SH-SY5Y (cell line): ENCODE measurements at regions not wholly inside any gene's neighbourhood (a gene's known extent, or its start where the extent isn't known, plus 50 kb on each side); places are given as distances from the start of the nearest gene placed in this dataset.

Experiments used
- GATA2 ChIP-seq: IDR thresholded peaks from 2 replicates; pipeline ENCODE4 v1.6.1; 2011; ENCODE audit warnings: mild to moderate bottlenecking, low read depth, low read length
- GATA3 ChIP-seq: IDR thresholded peaks from 2 replicates; pipeline ENCODE4 v1.6.1; 2011; ENCODE audit warnings: low read depth, mild to moderate bottlenecking, low read length, moderate library complexity

- no peak for TF ChIP-seq GATA2
- no peak for TF ChIP-seq GATA3
Measured at GRCh38 chr18:41530970-41531369, 424.1 kb upstream of the PIK3C3 start.
